HepG2 (cell line): ENCODE measurements at regions not wholly inside any gene's neighbourhood (a gene's known extent, or its start where the extent isn't known, plus 50 kb on each side); places are given as distances from the start of the nearest gene placed in this dataset.

Experiments used
- ATAC-seq: fragments of 200-7000 bp; cut with Tn5 transposase; 3 replicates; pipeline ENCODE4 v1.9.1; 2020; ENCODE audit warnings: mild to moderate bottlenecking, moderate library complexity
- BruUV-seq: library from RNA; stranded (reverse); fragments of 400-500 nt; replicated peaks from 2 replicates; lab custom pipeline; 2021; lab: Mats Ljungman, UMichigan
- CTCF ChIA-PET: fragments of 300-600 bp; formaldehyde crosslinking; extraction: SDS; loops from one replicate; lab custom pipeline; 2021; ENCODE audit warnings: low total read pairs, inconsistent platforms, low intra/inter-chr PET ratio; lab: Yijun Ruan, JAX
- POLR2A ChIA-PET: fragments of 350-600 bp; sonication (Branson Sonifier 250); formaldehyde crosslinking; loops from one replicate; lab custom pipeline; 2020; ENCODE audit warnings: antibody characterized with exemption, inconsistent platforms; lab: Yijun Ruan, JAX
- DNase-seq: peaks from one replicate; pipeline ENCODE4 v3.0.0-alpha.2; 2015; ENCODE audit warnings: low spot score
- FAIRE-seq: peaks from 3 replicates; lab custom pipeline; 2011; peaks lifted over from hg19 to GRCh38; lab: Jason Lieb, UNC
- H2AFZ ChIP-seq: one replicate; pipeline ENCODE4 v1.6.1; 2011; ENCODE audit warnings: low read length, inconsistent platforms
- H3K27ac ChIP-seq: fragments of 300-600 bp; 3 replicates; pipeline ENCODE4 v1.8.0; 2011; ENCODE audit warnings: mixed run types, mild to moderate bottlenecking, mixed read lengths, low read length, inconsistent platforms; ENCODE audit not compliant: insufficient read depth; ENCODE audit errors: extremely low read length
- H3K27me3 ChIP-seq, 2 experiments: fragments of 200-600 bp in 1 of 2; 2 replicates in 1 of 2; 3 replicates in 1 of 2; pipeline versions ENCODE4 v1.6.0 to v1.8.0; 2011; ENCODE audit warnings: low read length in 2 of 2, mild to moderate bottlenecking in 2 of 2, moderate library complexity in 2 of 2, inconsistent platforms in 1 of 2; ENCODE audit not compliant: insufficient read depth in 2 of 2, control insufficient read depth in 1 of 2
- H3K36me3 ChIP-seq, 2 experiments: fragments of 200-600 bp in 1 of 2; replicated peaks in 1 of 2; 2 replicates in 1 of 2; 3 replicates in 1 of 2; pipeline versions ENCODE4 v1.5.1 to v1.8.0; 2011; ENCODE audit warnings: low read length in 2 of 2, inconsistent platforms in 1 of 2; ENCODE audit not compliant: insufficient read depth in 2 of 2, control insufficient read depth in 1 of 2
- H3K4me1 ChIP-seq: 2 replicates; pipeline ENCODE4 v1.5.1; 2012; ENCODE audit warnings: low read length, inconsistent platforms; ENCODE audit not compliant: insufficient read depth
- H3K4me2 ChIP-seq: 2 replicates; pipeline ENCODE4 v1.6.0; 2011; ENCODE audit warnings: low read depth, low read length, inconsistent platforms
- H3K4me3 ChIP-seq, 3 experiments: fragments of 200-600 bp in 1 of 3; sonication (generic), shearing (Covaris generic) in 1 of 3; replicated peaks in 1 of 3; 2 replicates each; pipeline ENCODE4 v1.5.1; 2011 to 2016; ENCODE audit warnings: low read length in 3 of 3, inconsistent platforms in 2 of 3, low read depth in 2 of 3, mild to moderate bottlenecking in 2 of 3, control low read depth in 1 of 3, mixed read lengths in 1 of 3; ENCODE audit not compliant: insufficient read depth in 1 of 3
- H3K79me2 ChIP-seq: one replicate; pipeline ENCODE4 v1.6.1; 2011; ENCODE audit warnings: low read length, inconsistent platforms; ENCODE audit not compliant: insufficient read depth
- H3K9ac ChIP-seq: 2 replicates; pipeline ENCODE4 v1.6.0; 2011; ENCODE audit warnings: mild to moderate bottlenecking, low read depth, low read length, inconsistent platforms; ENCODE audit not compliant: insufficient read depth
- H3K9me3 ChIP-seq: 2 replicates; pipeline ENCODE4 v1.5.1; 2012; ENCODE audit warnings: mild to moderate bottlenecking, low read length
- H4K20me1 ChIP-seq: 2 replicates; pipeline ENCODE4 v1.6.0; 2011; ENCODE audit warnings: inconsistent platforms, mild to moderate bottlenecking, low read length, moderate library complexity; ENCODE audit not compliant: insufficient read depth
- ARNTL ChIP-seq: sonication (generic); formaldehyde crosslinking; IDR thresholded peaks from 2 replicates; pipeline ENCODE4 v1.4.0; 2020; ENCODE audit warnings: mild to moderate bottlenecking, missing genetic modification reagents
- CHD4 ChIP-seq: fragments of 200-600 bp; sonication (generic); IDR thresholded peaks from 2 replicates; pipeline ENCODE4 v1.7.0; 2017; ENCODE audit warnings: mild to moderate bottlenecking, low read length, borderline replicate concordance
- HNF4A ChIP-seq: sonication (generic); formaldehyde crosslinking; IDR thresholded peaks from 2 replicates; pipeline ENCODE4 v1.4.0; 2020; ENCODE audit warnings: missing genetic modification reagents
- IKZF4 ChIP-seq: sonication (generic); formaldehyde crosslinking; IDR thresholded peaks from 2 replicates; pipeline ENCODE4 v1.5.1; 2020; ENCODE audit warnings: borderline replicate concordance, mild to moderate bottlenecking, low read depth, missing genetic modification reagents; ENCODE audit errors: not compliant biosample characterization
- KMT2B ChIP-seq: IDR thresholded peaks from 2 replicates; pipeline ENCODE4 v1.6.1; 2016; ENCODE audit warnings: missing genetic modification reagents, missing compliant biosample characterization
- MEIS2 ChIP-seq: sonication (generic); formaldehyde crosslinking; IDR thresholded peaks from 2 replicates; pipeline ENCODE4 v1.9.0; 2021; ENCODE audit warnings: mild to moderate bottlenecking, missing genetic modification reagents
- MXI1 ChIP-seq: IDR thresholded peaks from 3 replicates; pipeline ENCODE4 v1.6.1; 2012; ENCODE audit warnings: low read depth, low read length, inconsistent platforms, borderline replicate concordance
- NR2C2 ChIP-seq: sonication (generic); formaldehyde crosslinking; IDR thresholded peaks from 2 replicates; pipeline ENCODE4 v1.4.0; 2020; ENCODE audit warnings: missing genetic modification reagents, mild to moderate bottlenecking, moderate library complexity, borderline replicate concordance
- RBAK ChIP-seq: sonication (generic); formaldehyde crosslinking; IDR thresholded peaks from 2 replicates; pipeline ENCODE4 v1.5.1; 2020; ENCODE audit warnings: mild to moderate bottlenecking, missing genetic modification reagents
- SP140L ChIP-seq: sonication (generic); formaldehyde crosslinking; IDR thresholded peaks from 2 replicates; pipeline ENCODE4 v1.4.0; 2020; ENCODE audit warnings: missing genetic modification reagents, borderline replicate concordance
- ZNF354B ChIP-seq: sonication (generic); formaldehyde crosslinking; IDR thresholded peaks from 2 replicates; pipeline ENCODE4 v1.8.0; 2022; ENCODE audit warnings: mild to moderate bottlenecking, missing genetic modification reagents
- ZNF556 ChIP-seq: sonication (generic); formaldehyde crosslinking; IDR thresholded peaks from 2 replicates; pipeline ENCODE4 v1.4.0; 2020; ENCODE audit warnings: mild to moderate bottlenecking, missing genetic modification reagents, borderline replicate concordance
- ZNF605 ChIP-seq: sonication (generic); formaldehyde crosslinking; IDR thresholded peaks from 2 replicates; pipeline ENCODE4 v1.8.0; 2022; ENCODE audit warnings: mild to moderate bottlenecking, missing genetic modification reagents
- in situ Hi-C: cut with HindIII; loops from 2 replicates; pipeline ENCODE4 v1.10.0; 2017; ENCODE audit warnings: low pct_unique_long_range_greater_than_20kb; ENCODE audit not compliant: extremely low pct_ligation_motif_present
- intact Hi-C: fragments of 100-400 bp; cut with micrococcal nuclease; formaldehyde crosslinking; loops from one replicate; pipeline ENCODE4 v1.10.0; 2022; ENCODE audit not compliant: unreplicated experiment
- TF ChIP-seq, protein P1 (sequence below): sonication (generic); formaldehyde crosslinking; IDR thresholded peaks from 2 replicates; pipeline ENCODE4 v1.4.0; 2020; ENCODE audit warnings: missing genetic modification reagents

DNA sequence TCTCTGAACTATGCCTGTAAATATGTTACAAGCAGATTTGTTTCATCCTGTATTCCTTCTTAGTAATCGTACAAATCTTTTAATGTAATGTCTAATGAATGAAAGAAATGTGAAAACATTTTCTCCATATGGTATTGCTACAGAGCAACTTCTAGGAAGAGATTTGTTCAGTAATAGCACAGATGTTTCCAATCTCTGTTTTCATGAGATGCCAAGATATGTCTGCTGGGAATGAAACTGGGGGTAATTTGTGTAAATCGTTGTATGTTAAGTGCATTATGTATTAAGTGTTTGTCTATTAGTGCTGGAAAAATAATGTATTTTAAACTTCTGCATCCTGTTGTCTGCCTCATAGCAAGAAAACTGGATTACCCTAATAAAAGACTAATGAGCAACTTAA, 722.2 kb upstream of the EYS start (continued):
- TF ChIP-seq ARNTL (CRISPR knock-in tag) (no peak), RBAK (CRISPR knock-in tag) (no peak), ZNF556 (no peak)

DNA sequence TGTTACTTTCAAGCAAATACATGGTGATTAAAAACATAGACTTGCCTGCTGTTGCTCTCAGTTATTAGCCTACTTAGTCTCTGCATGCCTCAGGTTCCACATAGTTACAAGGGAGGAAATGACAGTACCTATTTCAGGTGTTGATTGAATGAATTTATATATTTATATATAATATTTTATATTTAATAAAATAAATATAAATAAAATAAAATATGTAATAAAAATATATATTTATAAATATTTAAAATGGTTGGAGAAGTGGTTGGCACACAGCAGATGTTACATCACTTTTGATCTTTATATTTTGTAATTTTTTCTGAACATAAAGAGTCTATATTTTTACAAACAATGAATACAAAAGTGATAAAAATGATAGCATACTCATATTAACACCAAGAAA, 716.0 kb upstream of the EYS start:
- H3K27me3 ChIP-seq, result no peaks in the 10 kb centered on the region
- intact Hi-C loops, result no loop called here
- no peaks in the 10 kb centered on the region for H3K4me1 ChIP-seq
- no TSS peak for BruUV-seq
- H3K27ac ChIP-seq, result no peak overlapping the region
- in situ Hi-C loops, result no loop called here
- DNase-seq, result no peak
- no peak overlapping the region for H2AFZ ChIP-seq
- CTCF ChIA-PET, result interaction anchor here (3.1 kb wide), 1 partner anchor 73 kb away, joined by 41 read pairs; no protein-coding TSS in a partner anchor
- TF ChIP-seq SP140L (CRISPR knock-in tag) (no peak), ZNF605 (CRISPR knock-in tag) (no peak), ZNF354B (CRISPR knock-in tag) (no peak), HNF4A (CRISPR knock-in tag) (no peak), IKZF4 (no peak), CHD4 (no peak), KMT2B (CRISPR knock-in tag) (no peak), MEIS2 (CRISPR knock-in tag) (no peak), MXI1 (no peak), NR2C2 (no peak)
- TF ChIP-seq, protein P1, sequence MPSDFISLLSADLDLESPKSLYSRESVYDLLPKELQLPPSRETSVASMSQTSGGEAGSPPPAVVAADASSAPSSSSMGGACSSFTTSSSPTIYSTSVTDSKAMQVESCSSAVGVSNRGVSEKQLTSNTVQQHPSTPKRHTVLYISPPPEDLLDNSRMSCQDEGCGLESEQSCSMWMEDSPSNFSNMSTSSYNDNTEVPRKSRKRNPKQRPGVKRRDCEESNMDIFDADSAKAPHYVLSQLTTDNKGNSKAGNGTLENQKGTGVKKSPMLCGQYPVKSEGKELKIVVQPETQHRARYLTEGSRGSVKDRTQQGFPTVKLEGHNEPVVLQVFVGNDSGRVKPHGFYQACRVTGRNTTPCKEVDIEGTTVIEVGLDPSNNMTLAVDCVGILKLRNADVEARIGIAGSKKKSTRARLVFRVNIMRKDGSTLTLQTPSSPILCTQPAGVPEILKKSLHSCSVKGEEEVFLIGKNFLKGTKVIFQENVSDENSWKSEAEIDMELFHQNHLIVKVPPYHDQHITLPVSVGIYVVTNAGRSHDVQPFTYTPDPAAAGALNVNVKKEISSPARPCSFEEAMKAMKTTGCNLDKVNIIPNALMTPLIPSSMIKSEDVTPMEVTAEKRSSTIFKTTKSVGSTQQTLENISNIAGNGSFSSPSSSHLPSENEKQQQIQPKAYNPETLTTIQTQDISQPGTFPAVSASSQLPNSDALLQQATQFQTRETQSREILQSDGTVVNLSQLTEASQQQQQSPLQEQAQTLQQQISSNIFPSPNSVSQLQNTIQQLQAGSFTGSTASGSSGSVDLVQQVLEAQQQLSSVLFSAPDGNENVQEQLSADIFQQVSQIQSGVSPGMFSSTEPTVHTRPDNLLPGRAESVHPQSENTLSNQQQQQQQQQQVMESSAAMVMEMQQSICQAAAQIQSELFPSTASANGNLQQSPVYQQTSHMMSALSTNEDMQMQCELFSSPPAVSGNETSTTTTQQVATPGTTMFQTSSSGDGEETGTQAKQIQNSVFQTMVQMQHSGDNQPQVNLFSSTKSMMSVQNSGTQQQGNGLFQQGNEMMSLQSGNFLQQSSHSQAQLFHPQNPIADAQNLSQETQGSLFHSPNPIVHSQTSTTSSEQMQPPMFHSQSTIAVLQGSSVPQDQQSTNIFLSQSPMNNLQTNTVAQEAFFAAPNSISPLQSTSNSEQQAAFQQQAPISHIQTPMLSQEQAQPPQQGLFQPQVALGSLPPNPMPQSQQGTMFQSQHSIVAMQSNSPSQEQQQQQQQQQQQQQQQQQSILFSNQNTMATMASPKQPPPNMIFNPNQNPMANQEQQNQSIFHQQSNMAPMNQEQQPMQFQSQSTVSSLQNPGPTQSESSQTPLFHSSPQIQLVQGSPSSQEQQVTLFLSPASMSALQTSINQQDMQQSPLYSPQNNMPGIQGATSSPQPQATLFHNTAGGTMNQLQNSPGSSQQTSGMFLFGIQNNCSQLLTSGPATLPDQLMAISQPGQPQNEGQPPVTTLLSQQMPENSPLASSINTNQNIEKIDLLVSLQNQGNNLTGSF (CRISPR knock-in tag), result no peak
- no peaks in the 10 kb centered on the region for H3K36me3 ChIP-seq
- no peak overlapping the region for H3K9ac ChIP-seq
- no peaks in the 10 kb centered on the region for H4K20me1 ChIP-seq
- no peak for ATAC-seq
- no peaks in the 10 kb centered on the region for H3K79me2 ChIP-seq
- H3K4me2 ChIP-seq, result no peak overlapping the region
- no peaks in the 10 kb centered on the region for H3K9me3 ChIP-seq
- no peak for FAIRE-seq
- H3K4me3 ChIP-seq, result no peak overlapping the region
- POLR2A ChIA-PET, result no interaction called here
